Choroid plexus epithelial cell (primary cell): ENCODE measurements at regions not wholly inside any gene's neighbourhood (a gene's known extent, or its start where the extent isn't known, plus 50 kb on each side); places are given as distances from the start of the nearest gene placed in this dataset.

Source experiments
- DNase-seq: peaks from one replicate; pipeline ENCODE4 v3.0.0-alpha.2; 2010; ENCODE audit warnings: low read depth
- H3K4me3 ChIP-seq: 2 replicates; pipeline ENCODE4 v1.5.1; 2011; ENCODE audit warnings: low read depth, mild to moderate bottlenecking, control low read depth, low read length, moderate library complexity
- CTCF ChIP-seq: conservative IDR thresholded peaks from 2 replicates; pipeline ENCODE4 v1.5.1; 2011; ENCODE audit warnings: low read depth, mild to moderate bottlenecking, control low read depth, inconsistent platforms, low read length, moderate library complexity

GRCh38 chr2:181818840-181819239 is 72.7 kb upstream of the ITPRID2 start:
- TF ChIP-seq CTCF = no peak
- H3K4me3 ChIP-seq = no peak overlapping the region
- no peak for DNase-seq

- no peak overlapping the region for H3K4me3 ChIP-seq
- no peak for TF ChIP-seq CTCF
- DNase-seq = no peak
Measured at GRCh38 chr2:181821049-181821448, 70.5 kb upstream of the ITPRID2 start.

GRCh38 chr2:181822097-181822496 is 69.4 kb upstream of the ITPRID2 start:
- H3K4me3 ChIP-seq = no peak overlapping the region
- DNase-seq = no peak
- no peak for TF ChIP-seq CTCF

- H3K4me3 ChIP-seq = no peak overlapping the region
- no peak for TF ChIP-seq CTCF
- no peak for DNase-seq
Measured at GRCh38 chr2:181823405-181823804, 68.1 kb upstream of the ITPRID2 start.

- no peak for DNase-seq
- no peak for TF ChIP-seq CTCF
- H3K4me3 ChIP-seq = no peak overlapping the region
Measured at GRCh38 chr2:181828122-181828705, 63.3 kb upstream of the ITPRID2 start.

- no peak for DNase-seq
- no peak overlapping the region for H3K4me3 ChIP-seq
- TF ChIP-seq CTCF = no peak
Measured at GRCh38 chr2:181829230-181829629, 62.3 kb upstream of the ITPRID2 start.

GRCh38 chr2:181832015-181832414 is 59.5 kb upstream of the ITPRID2 start:
- no peak for DNase-seq
- no peak for TF ChIP-seq CTCF

More at GRCh38 chr2:181832015-181832414, 59.5 kb upstream of the ITPRID2 start:
- H3K4me3 ChIP-seq = no peak overlapping the region
